ENCODE measurements at regions not wholly inside any gene's neighbourhood (a gene's known extent, or its start where the extent isn't known, plus 50 kb on each side); places are given as distances from the start of the nearest gene placed in this dataset.

GRCh38 chr16:61382435-61382834, 653.8 kb downstream of the CDH8 start:
- no peak for TF ChIP-seq CTCF (IDR thresholded peaks at IDR 0.05; ENCODE audit: insufficient read depth, low read length, poor library complexity, severe bottlenecking)
- TF ChIP-seq EZH2phosphoT487 (conservative IDR thresholded peaks at IDR 0.05; ENCODE audit: low read length) = no peak

Data from SU-DHL-6 (cell line).